DOHH2 (cell line): ENCODE measurements at regions not wholly inside any gene's neighbourhood (a gene's known extent, or its start where the extent isn't known, plus 50 kb on each side); places are given as distances from the start of the nearest gene placed in this dataset.
"Not testable (repeated sequence)": the region's sequence is repeated elsewhere in the genome, so short reads cannot be mapped to it uniquely, and the experiment has no call there.

Experiments
- H3F3A ChIP-seq: fragments of 200-600 bp; sonication (generic), shearing (Covaris generic); 2 replicates; pipeline ENCODE4 v1.6.0; 2016; ENCODE audit warnings: antibody characterized with exemption, mild to moderate bottlenecking; ENCODE audit not compliant: control insufficient read depth, insufficient read depth
- H3K27ac ChIP-seq: fragments of 200-600 bp; sonication (generic); 2 replicates; pipeline ENCODE4 v1.5.1; 2014; ENCODE audit warnings: low read depth, mild to moderate bottlenecking, low read length, moderate library complexity
- H3K27me3 ChIP-seq: fragments of 200-600 bp; sonication (generic); 2 replicates; pipeline ENCODE4 v1.6.1; 2014; ENCODE audit warnings: mild to moderate bottlenecking, low read length, mixed read lengths; ENCODE audit not compliant: control insufficient read depth
- H3K36me3 ChIP-seq: fragments of 200-600 bp; sonication (generic); 2 replicates; pipeline ENCODE4 v1.6.1; 2014; ENCODE audit warnings: mild to moderate bottlenecking, low read length, moderate library complexity, mixed read lengths; ENCODE audit not compliant: control insufficient read depth
- H3K4me1 ChIP-seq: fragments of 200-600 bp; sonication (generic); 2 replicates; pipeline ENCODE4 v1.6.1; 2014; ENCODE audit warnings: mild to moderate bottlenecking, low read length, mixed read lengths; ENCODE audit not compliant: control insufficient read depth
- H3K4me2 ChIP-seq: fragments of 200-600 bp; sonication (generic); 2 replicates; pipeline ENCODE4 v1.6.0; 2014; ENCODE audit warnings: mild to moderate bottlenecking, low read length, moderate library complexity
- H3K4me3 ChIP-seq: fragments of 200-600 bp; sonication (generic); 2 replicates; pipeline ENCODE4 v1.5.1; 2014; ENCODE audit warnings: mild to moderate bottlenecking, low read length, mixed read lengths
- H3K79me2 ChIP-seq: fragments of 200-600 bp; sonication (generic); 2 replicates; pipeline ENCODE4 v1.6.1; 2014; ENCODE audit warnings: mild to moderate bottlenecking, low read length, mixed read lengths; ENCODE audit not compliant: control insufficient read depth
- H3K9me2 ChIP-seq: fragments of 200-600 bp; sonication (generic); replicated peaks from 2 replicates; pipeline ENCODE4 v1.6.1; 2014; ENCODE audit warnings: mild to moderate bottlenecking, low read length, mixed read lengths; ENCODE audit not compliant: control insufficient read depth
- H3K9me3 ChIP-seq: fragments of 200-600 bp; sonication (generic); 2 replicates; pipeline ENCODE4 v1.6.1; 2014; ENCODE audit warnings: antibody characterized with exemption, low read length, mixed read lengths; ENCODE audit not compliant: control insufficient read depth, insufficient read depth
- H4K20me1 ChIP-seq: fragments of 200-600 bp; sonication (generic); 2 replicates; pipeline ENCODE4 v1.6.0; 2014; ENCODE audit warnings: low read depth, mild to moderate bottlenecking, antibody characterized with exemption, low read length, moderate library complexity; ENCODE audit not compliant: control insufficient read depth, insufficient read depth
- EZH2phosphoT487 ChIP-seq: fragments of 200-600 bp; sonication (generic); IDR thresholded peaks from 2 replicates; pipeline ENCODE4 v1.6.1; 2017; ENCODE audit warnings: borderline replicate concordance, mild to moderate bottlenecking, antibody characterized with exemption, low read length, moderate library complexity, mixed read lengths
- TF ChIP-seq, protein P1 (sequence below): fragments of 200-600 bp; sonication (generic); IDR thresholded peaks from one replicate; pipeline ENCODE4 v1.5.1; 2014; ENCODE audit warnings: antibody characterized with exemption, mild to moderate bottlenecking, low read depth, low read length; ENCODE audit not compliant: poor library complexity, severe bottlenecking

- H3K36me3 ChIP-seq = no peaks in the 10 kb centered on the region
- H3F3A ChIP-seq = no peaks in the 10 kb centered on the region
- no peaks in the 10 kb centered on the region for H3K79me2 ChIP-seq
- no peaks in the 10 kb centered on the region for H3K27me3 ChIP-seq
- no peaks in the 10 kb centered on the region for H3K9me3 ChIP-seq
- no peaks in the 10 kb centered on the region for H4K20me1 ChIP-seq
- no peaks in the 10 kb centered on the region for H3K4me1 ChIP-seq
- no peaks in the 10 kb centered on the region for H3K9me2 ChIP-seq
- no peak overlapping the region for H3K4me2 ChIP-seq
- no peak overlapping the region for H3K27ac ChIP-seq
- no peak overlapping the region for H3K4me3 ChIP-seq
- TF ChIP-seq, protein P1, sequence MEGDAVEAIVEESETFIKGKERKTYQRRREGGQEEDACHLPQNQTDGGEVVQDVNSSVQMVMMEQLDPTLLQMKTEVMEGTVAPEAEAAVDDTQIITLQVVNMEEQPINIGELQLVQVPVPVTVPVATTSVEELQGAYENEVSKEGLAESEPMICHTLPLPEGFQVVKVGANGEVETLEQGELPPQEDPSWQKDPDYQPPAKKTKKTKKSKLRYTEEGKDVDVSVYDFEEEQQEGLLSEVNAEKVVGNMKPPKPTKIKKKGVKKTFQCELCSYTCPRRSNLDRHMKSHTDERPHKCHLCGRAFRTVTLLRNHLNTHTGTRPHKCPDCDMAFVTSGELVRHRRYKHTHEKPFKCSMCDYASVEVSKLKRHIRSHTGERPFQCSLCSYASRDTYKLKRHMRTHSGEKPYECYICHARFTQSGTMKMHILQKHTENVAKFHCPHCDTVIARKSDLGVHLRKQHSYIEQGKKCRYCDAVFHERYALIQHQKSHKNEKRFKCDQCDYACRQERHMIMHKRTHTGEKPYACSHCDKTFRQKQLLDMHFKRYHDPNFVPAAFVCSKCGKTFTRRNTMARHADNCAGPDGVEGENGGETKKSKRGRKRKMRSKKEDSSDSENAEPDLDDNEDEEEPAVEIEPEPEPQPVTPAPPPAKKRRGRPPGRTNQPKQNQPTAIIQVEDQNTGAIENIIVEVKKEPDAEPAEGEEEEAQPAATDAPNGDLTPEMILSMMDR = no peak
- TF ChIP-seq EZH2phosphoT487 = no peak
Observed at GRCh38 chr22:45090497-45090910, 73.2 kb upstream of the NUP50 start.

GRCh38 chr22:45091254-45091854 lies 72.4 kb upstream of the NUP50 start:
- Histone ChIP-seq H3K79me2 (no peaks in the 10 kb centered on the region), H3K27me3 (no peaks in the 10 kb centered on the region), H3K4me2 (no peak overlapping the region), H3K9me2 (no peaks in the 10 kb centered on the region), H3K27ac (no peak overlapping the region), H3K4me1 (no peaks in the 10 kb centered on the region), H3K9me3 (no peaks in the 10 kb centered on the region), H3K4me3 (no peak overlapping the region), H3F3A (no peaks in the 10 kb centered on the region), H4K20me1 (no peaks in the 10 kb centered on the region), H3K36me3 (no peaks in the 10 kb centered on the region)
- no peak for TF ChIP-seq EZH2phosphoT487
- TF ChIP-seq, protein P1 = no peak

DNA sequence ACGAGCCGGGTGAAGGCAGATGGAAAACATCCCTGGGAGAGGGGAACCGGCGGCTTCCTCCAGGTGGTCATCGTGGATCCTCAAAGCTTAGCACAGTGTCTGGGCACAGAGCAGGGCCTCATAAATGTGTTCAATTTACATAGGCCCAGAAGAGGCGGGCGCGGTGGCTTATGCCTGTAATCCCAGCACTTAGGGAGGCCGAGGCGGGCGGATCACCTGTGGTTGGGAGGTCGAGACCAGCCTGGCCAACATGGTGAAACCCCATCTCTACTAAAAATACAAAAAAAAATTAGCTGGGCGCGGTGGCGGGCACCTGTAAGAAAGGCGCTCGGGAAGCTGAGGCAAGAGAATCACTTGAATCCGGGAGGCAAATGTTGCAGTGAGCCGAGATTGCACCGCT lies 71.8 kb upstream of the NUP50 start:
- not testable (repeated sequence) for H3K27ac ChIP-seq, H3K4me1 ChIP-seq, H3K9me3 ChIP-seq, H4K20me1 ChIP-seq, H3K4me2 ChIP-seq, H3K36me3 ChIP-seq, H3K9me2 ChIP-seq, H3K27me3 ChIP-seq, H3K79me2 ChIP-seq, H3K4me3 ChIP-seq, H3F3A ChIP-seq

DNA sequence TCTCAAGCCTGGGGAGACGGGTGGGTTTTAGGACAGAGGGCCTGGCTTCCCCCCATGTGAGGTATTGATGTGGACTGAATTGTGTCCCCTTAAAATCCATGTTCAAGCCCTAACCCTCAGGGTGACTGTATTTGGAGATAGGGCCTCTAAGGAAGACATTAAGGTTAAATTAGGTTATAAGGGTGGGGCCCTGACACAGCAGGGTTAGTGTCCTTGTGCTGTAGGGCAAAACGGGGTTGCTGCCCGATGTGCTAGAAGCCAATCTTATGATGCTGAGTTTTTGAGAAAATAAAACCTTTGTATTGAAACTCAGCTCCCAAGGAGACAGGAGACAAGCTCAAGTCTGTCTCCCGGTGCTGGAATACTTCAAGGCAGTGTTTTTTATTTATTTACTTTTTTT lies 71.1 kb upstream of the NUP50 start:
- no peak overlapping the region for H3K4me2 ChIP-seq
- no peaks in the 10 kb centered on the region for H4K20me1 ChIP-seq
- no peak overlapping the region for H3K4me3 ChIP-seq
- H3K9me3 ChIP-seq = no peaks in the 10 kb centered on the region
- no peaks in the 10 kb centered on the region for H3K79me2 ChIP-seq
- no peaks in the 10 kb centered on the region for H3K4me1 ChIP-seq
- H3K36me3 ChIP-seq = no peaks in the 10 kb centered on the region
- no peak overlapping the region for H3K27ac ChIP-seq
- H3K27me3 ChIP-seq = no peaks in the 10 kb centered on the region
- no peaks in the 10 kb centered on the region for H3K9me2 ChIP-seq
- no peaks in the 10 kb centered on the region for H3F3A ChIP-seq
- no peak for TF ChIP-seq EZH2phosphoT487
- TF ChIP-seq, protein P1 = no peak
